SK-N-MC (cell line): ENCODE measurements at regions not wholly inside any gene's neighbourhood (a gene's known extent, or its start where the extent isn't known, plus 50 kb on each side); places are given as distances from the start of the nearest gene placed in this dataset.

Experiments used
- DNase-seq: peaks from one replicate; pipeline ENCODE4 v3.0.0-alpha.2; 2011; ENCODE audit warnings: low read depth, low spot score
- H3K27ac ChIP-seq: fragments of 200-600 bp; sonication (generic); 2 replicates; pipeline ENCODE4 v1.5.1; 2016; ENCODE audit warnings: mixed run types
- H3K36me3 ChIP-seq: fragments of 200-600 bp; sonication (generic); 2 replicates; pipeline ENCODE4 v1.6.1; 2017; ENCODE audit warnings: antibody characterized with exemption, low read length, mixed read lengths; ENCODE audit not compliant: insufficient read depth
- H3K4me3 ChIP-seq: fragments of 200-600 bp; sonication (generic); 2 replicates; pipeline ENCODE4 v1.5.1; 2016
- H3K9ac ChIP-seq: fragments of 200-600 bp; sonication (generic); 2 replicates; pipeline ENCODE4 v1.8.0; 2017; ENCODE audit warnings: mixed run types, mixed read lengths; ENCODE audit not compliant: insufficient read length
- H3K9me3 ChIP-seq: fragments of 200-600 bp; sonication (generic); 2 replicates; pipeline ENCODE4 v1.6.1; 2017; ENCODE audit warnings: low read depth, mild to moderate bottlenecking, antibody characterized with exemption, low read length, moderate library complexity, mixed read lengths
- EZH2 ChIP-seq: fragments of 200-600 bp; sonication (generic); IDR thresholded peaks from one replicate; pipeline ENCODE4 v1.6.1; 2017; ENCODE audit warnings: antibody characterized with exemption
- FOXP2 ChIP-seq: optimal IDR thresholded peaks from 2 replicates; pipeline ENCODE3; 2011; ENCODE audit warnings: mild to moderate bottlenecking, moderate library complexity; ENCODE audit not compliant: insufficient read depth; ENCODE audit errors: extremely low read length, control extremely low read depth
- POLR2AphosphoS5 ChIP-seq: IDR thresholded peaks from 2 replicates; pipeline ENCODE4 v1.6.1; 2012; ENCODE audit warnings: mild to moderate bottlenecking, low read depth, low read length, borderline replicate concordance

GRCh38 chr5:125695996-125696655 lies 727.1 kb upstream of the GRAMD2B start:
- Histone ChIP-seq H3K27ac (no peak overlapping the region), H3K9me3 (no peaks in the 10 kb centered on the region), H3K4me3 (no peak overlapping the region), H3K36me3 (no peaks in the 10 kb centered on the region), H3K9ac (no peak overlapping the region)
- DNase-seq = no peak
- TF ChIP-seq POLR2AphosphoS5 = no peak
- no peak for TF ChIP-seq FOXP2
- no peak for TF ChIP-seq EZH2

DNA sequence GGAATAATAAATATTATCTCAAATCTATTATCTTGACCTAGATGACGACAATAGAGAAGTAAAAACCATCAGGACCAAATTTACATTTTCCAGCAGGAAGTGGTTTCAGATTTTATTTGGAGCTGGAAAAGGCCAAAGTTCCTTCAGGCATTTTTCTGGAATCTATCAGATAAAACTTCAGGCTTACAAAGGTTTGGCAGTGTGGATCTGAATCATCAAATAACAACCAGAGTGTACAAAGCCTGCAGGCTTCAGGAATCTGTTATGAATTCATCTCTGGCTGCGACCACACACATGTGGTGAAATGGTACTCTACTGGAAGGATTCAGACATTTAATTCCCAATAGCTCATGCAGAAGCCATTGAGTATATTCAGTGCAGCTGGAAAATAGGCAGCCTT lies 726.4 kb upstream of the GRAMD2B start:
- Histone ChIP-seq H3K9ac (no peak overlapping the region), H3K36me3 (no peaks in the 10 kb centered on the region), H3K27ac (no peak overlapping the region), H3K9me3 (no peaks in the 10 kb centered on the region), H3K4me3 (no peak overlapping the region)
- TF ChIP-seq EZH2 (no peak), POLR2AphosphoS5 (no peak), FOXP2 (no peak)
- DNase-seq = no peak

DNA sequence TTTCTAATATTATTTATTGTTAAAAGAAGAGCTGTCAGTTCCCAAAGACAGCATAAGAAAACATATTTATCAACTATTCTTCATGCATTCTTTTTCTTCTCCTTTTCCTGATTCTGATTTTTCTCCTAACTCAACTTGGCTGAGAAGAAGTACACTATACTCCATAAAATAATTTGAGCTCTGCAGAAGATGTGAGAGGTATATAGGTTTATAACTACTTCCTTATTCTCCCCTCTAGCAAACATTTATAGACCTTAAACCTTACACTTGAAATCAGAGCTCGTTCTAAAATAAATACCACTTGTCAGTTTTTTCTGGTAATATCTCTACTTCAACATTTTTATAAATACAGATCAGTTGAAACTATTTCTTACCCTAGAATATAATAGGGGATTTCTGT lies 724.8 kb upstream of the GRAMD2B start:
- no peaks in the 10 kb centered on the region for H3K9me3 ChIP-seq
- no peak for DNase-seq
- no peak overlapping the region for H3K4me3 ChIP-seq
- H3K27ac ChIP-seq = no peak overlapping the region
- H3K36me3 ChIP-seq = no peaks in the 10 kb centered on the region
- TF ChIP-seq POLR2AphosphoS5 = no peak
- TF ChIP-seq FOXP2 = no peak
- no peak for TF ChIP-seq EZH2
- H3K9ac ChIP-seq = no peak overlapping the region

- Histone ChIP-seq H3K9ac (no peak overlapping the region), H3K36me3 (no peaks in the 10 kb centered on the region), H3K9me3 (no peaks in the 10 kb centered on the region), H3K4me3 (no peak overlapping the region), H3K27ac (no peak overlapping the region)
- no peak for DNase-seq
- TF ChIP-seq EZH2 (no peak), POLR2AphosphoS5 (no peak), FOXP2 (no peak)
Observed at GRCh38 chr5:125699860-125700259, 723.3 kb upstream of the GRAMD2B start.

DNA sequence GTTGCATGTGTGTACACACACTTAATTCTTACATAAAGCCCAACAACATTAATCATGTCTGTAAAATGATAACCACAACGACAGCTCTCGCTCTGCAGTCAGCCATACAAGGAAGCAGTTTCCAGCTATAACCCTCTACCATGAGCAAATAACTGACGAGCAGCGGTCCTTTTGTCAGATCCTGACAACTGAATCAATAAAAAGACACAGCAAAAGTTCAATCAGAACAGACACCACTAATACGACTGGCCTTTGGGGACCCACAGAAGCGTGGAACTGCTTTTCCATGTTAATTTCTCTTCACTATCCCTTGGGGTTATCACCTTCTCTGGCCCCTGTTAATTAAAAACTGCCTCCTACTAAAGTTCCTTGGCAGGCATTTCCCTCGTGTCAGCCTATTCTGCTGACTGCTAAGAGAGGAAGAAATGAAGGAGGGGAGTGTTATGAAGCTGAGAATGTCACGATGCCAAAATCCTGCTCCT lies 722.8 kb upstream of the GRAMD2B start:
- TF ChIP-seq FOXP2 (no peak), EZH2 (no peak), POLR2AphosphoS5 (no peak)
- no peak overlapping the region for H3K9ac ChIP-seq
- DNase-seq = no peak

GRCh38 chr5:125703616-125704015 lies 719.6 kb upstream of the GRAMD2B start:
- Histone ChIP-seq H3K9me3 (no peaks in the 10 kb centered on the region), H3K9ac (no peak overlapping the region), H3K4me3 (no peak overlapping the region), H3K27ac (no peak overlapping the region), H3K36me3 (no peaks in the 10 kb centered on the region)
- DNase-seq = no peak
- TF ChIP-seq FOXP2 (no peak), EZH2 (no peak), POLR2AphosphoS5 (no peak)

More for the DNA sequence above, 722.8 kb upstream of the GRAMD2B start:
- no peaks in the 10 kb centered on the region for H3K9me3 ChIP-seq
- H3K36me3 ChIP-seq = no peaks in the 10 kb centered on the region
- 0 out of 2 replicates have a peak overlapping the region, but pooled peaks have one; percentile 16 for H3K4me3 ChIP-seq
- no peak overlapping the region for H3K27ac ChIP-seq

GRCh38 chr5:125704888-125705287 lies 718.3 kb upstream of the GRAMD2B start:
- no peak for DNase-seq
- Histone ChIP-seq H3K4me3 (no peak overlapping the region), H3K27ac (no peak overlapping the region), H3K36me3 (no peaks in the 10 kb centered on the region), H3K9ac (no peak overlapping the region), H3K9me3 (no peaks in the 10 kb centered on the region)
- TF ChIP-seq EZH2 (no peak), POLR2AphosphoS5 (no peak), FOXP2 (no peak)

DNA sequence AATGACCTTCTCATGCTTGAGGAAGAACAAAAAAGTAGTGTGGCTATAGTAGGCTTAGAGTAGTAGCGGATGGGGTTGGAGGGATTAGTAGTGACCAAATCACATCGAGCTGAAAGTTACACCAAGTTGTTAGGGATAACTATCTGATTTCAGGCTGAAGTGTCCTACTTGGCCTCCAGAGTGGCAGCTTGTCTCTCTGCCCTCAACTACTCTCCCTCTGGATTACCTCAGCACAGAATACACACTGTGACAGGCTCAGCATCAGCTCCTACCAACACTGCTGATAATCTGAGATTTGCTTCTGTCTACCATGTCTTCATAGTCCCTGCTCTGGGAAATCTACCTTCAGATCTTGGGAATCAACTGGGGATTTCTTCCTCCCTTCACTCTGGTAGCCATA lies 714.6 kb upstream of the GRAMD2B start:
- H3K4me3 ChIP-seq = no peak overlapping the region
- H3K9me3 ChIP-seq = no peaks in the 10 kb centered on the region
- no peak overlapping the region for H3K27ac ChIP-seq
- no peaks in the 10 kb centered on the region for H3K36me3 ChIP-seq
- TF ChIP-seq POLR2AphosphoS5 = no peak
- no peak for TF ChIP-seq EZH2
- TF ChIP-seq FOXP2 = no peak
- H3K9ac ChIP-seq = no peak overlapping the region
- DNase-seq = no peak

- Histone ChIP-seq H3K4me3 (no peak overlapping the region), H3K9ac (no peak overlapping the region), H3K36me3 (no peaks in the 10 kb centered on the region), H3K27ac (no peak overlapping the region), H3K9me3 (no peaks in the 10 kb centered on the region)
- TF ChIP-seq EZH2 (no peak), POLR2AphosphoS5 (no peak), FOXP2 (no peak)
- DNase-seq = no peak
Observed at GRCh38 chr5:125710745-125711144, 712.5 kb upstream of the GRAMD2B start.
